GM19324 (cell line): ENCODE measurements at regions not wholly inside any gene's neighbourhood (a gene's known extent, or its start where the extent isn't known, plus 50 kb on each side); places are given as distances from the start of the nearest gene placed in this dataset.
"Not testable (repeated sequence)": the region's sequence is repeated elsewhere in the genome, so short reads cannot be mapped to it uniquely, and the experiment has no call there.

Experiments used
- ATAC-seq: cut with Tn5 transposase; IDR thresholded peaks from one replicate; pipeline ENCODE4 v1.9.1; 2021; ENCODE audit warnings: mild to moderate bottlenecking, moderate library complexity; ENCODE audit not compliant: unreplicated experiment, low FRiP score

- no peak for ATAC-seq
Observed at GRCh38 chr9:38198140-38198539, 129.1 kb upstream of the SHB start.

GRCh38 chr9:38196714-38197113 lies 127.7 kb upstream of the SHB start:
- ATAC-seq = no peak

- no peak for ATAC-seq
Observed at GRCh38 chr9:38195737-38196161, 126.7 kb upstream of the SHB start.

GRCh38 chr9:38194870-38195269 lies 125.8 kb upstream of the SHB start:
- no peak for ATAC-seq

GRCh38 chr9:38192731-38193265 lies 123.8 kb upstream of the SHB start:
- no peak for ATAC-seq

GRCh38 chr9:38186404-38187115 lies 117.5 kb upstream of the SHB start:
- no peak for ATAC-seq

- no peak for ATAC-seq
Observed at GRCh38 chr9:38185647-38186403, 116.8 kb upstream of the SHB start.

GRCh38 chr9:38183994-38184568 lies 115.1 kb upstream of the SHB start:
- ATAC-seq = no peak

GRCh38 chr9:38182321-38182720 lies 113.3 kb upstream of the SHB start:
- no peak for ATAC-seq

- ATAC-seq = no peak
Observed at GRCh38 chr9:38181866-38182265, 112.8 kb upstream of the SHB start.

GRCh38 chr9:38181232-38181631 lies 112.2 kb upstream of the SHB start:
- no peak for ATAC-seq

- no peak for ATAC-seq
Observed at GRCh38 chr9:38180656-38181055, 111.6 kb upstream of the SHB start.

- ATAC-seq = no peak
Observed at GRCh38 chr9:38179965-38180364, 110.9 kb upstream of the SHB start.

GRCh38 chr9:38178237-38178636 lies 109.2 kb upstream of the SHB start:
- no peak for ATAC-seq

GRCh38 chr9:38177680-38178079 lies 108.7 kb upstream of the SHB start:
- ATAC-seq = no peak

GRCh38 chr9:38176251-38176650 lies 107.2 kb upstream of the SHB start:
- no peak for ATAC-seq

- ATAC-seq = no peak
Observed at GRCh38 chr9:38175423-38175822, 106.4 kb upstream of the SHB start.

- no peak for ATAC-seq
Observed at GRCh38 chr9:38172586-38172985, 103.6 kb upstream of the SHB start.

- ATAC-seq = no peak
Observed at GRCh38 chr9:38171926-38172325, 102.9 kb upstream of the SHB start.

GRCh38 chr9:38171538-38171884 lies 102.5 kb upstream of the SHB start:
- no peak for ATAC-seq

GRCh38 chr9:38170763-38171537 lies 101.9 kb upstream of the SHB start:
- not testable (repeated sequence) for ATAC-seq
